Putamen (tissue), 1 donor: ENCODE measurements at regions not wholly inside any gene's neighbourhood (a gene's known extent, or its start where the extent isn't known, plus 50 kb on each side); places are given as distances from the start of the nearest gene placed in this dataset.
A peak's percentile ranks its signal among the peaks of the same experiment; 100 is the strongest.

Experiments used
- DNase-seq: peaks from one replicate; pipeline ENCODE4 v3.0.0-alpha.2; 2016; ENCODE audit warnings: low spot score

GRCh38 chr12:30507576-30507975 is 188.1 kb downstream of the IPO8 start:
- no peak for DNase-seq

GRCh38 chr12:30506411-30506810 is 189.3 kb downstream of the IPO8 start:
- no peak for DNase-seq

GRCh38 chr12:30501718-30502117 is 194.0 kb downstream of the IPO8 start:
- DNase-seq: no peak

- DNase-seq: no peak
These were observed 195.1 kb downstream of the IPO8 start for GRCh38 chr12:30500532-30500931.

- no peak for DNase-seq
These were observed 210.3 kb downstream of the IPO8 start for GRCh38 chr12:30485230-30485890.

- no peak for DNase-seq
These were observed 211.0 kb downstream of the IPO8 start for GRCh38 chr12:30484658-30485057.

- no peak for DNase-seq
These were observed 213.0 kb downstream of the IPO8 start for GRCh38 chr12:30482650-30483049.

- DNase-seq: no peak
These were observed 222.4 kb downstream of the IPO8 start for GRCh38 chr12:30473274-30473673.

GRCh38 chr12:30466093-30466585 is 229.5 kb downstream of the IPO8 start:
- no peak for DNase-seq

GRCh38 chr12:30463636-30464035 is 232.0 kb downstream of the IPO8 start:
- no peak for DNase-seq

GRCh38 chr12:30462249-30462648 is 233.4 kb downstream of the IPO8 start:
- no peak for DNase-seq

- DNase-seq: no peak
These were observed 234.5 kb downstream of the IPO8 start for GRCh38 chr12:30461026-30461615.

GRCh38 chr12:30458453-30458852 is 237.2 kb downstream of the IPO8 start:
- DNase-seq: no peak

GRCh38 chr12:30457621-30458289 is 237.9 kb downstream of the IPO8 start:
- DNase-seq: peak; percentile 22

- DNase-seq: no peak
These were observed 244.8 kb downstream of the IPO8 start for GRCh38 chr12:30450872-30451271.

GRCh38 chr12:30450226-30450625 is 245.4 kb downstream of the IPO8 start:
- no peak for DNase-seq

- DNase-seq: no peak
These were observed 247.6 kb downstream of the IPO8 start for GRCh38 chr12:30448038-30448437.

GRCh38 chr12:30447061-30447750 is 248.5 kb downstream of the IPO8 start:
- no peak for DNase-seq

- DNase-seq: no peak
These were observed 253.2 kb downstream of the IPO8 start for GRCh38 chr12:30442461-30442860.

GRCh38 chr12:30440826-30441602 is 254.7 kb downstream of the IPO8 start:
- DNase-seq: no peak

GRCh38 chr12:30439201-30439600 is 256.5 kb downstream of the IPO8 start:
- DNase-seq: no peak

GRCh38 chr12:30438601-30439041 is 257.0 kb downstream of the IPO8 start:
- no peak for DNase-seq
